Smooth muscle cell of the brain vasculature (primary cell): ENCODE measurements at regions not wholly inside any gene's neighbourhood (a gene's known extent, or its start where the extent isn't known, plus 50 kb on each side); places are given as distances from the start of the nearest gene placed in this dataset.

Experiments
- DNase-seq: peaks from one replicate; pipeline ENCODE4 v3.0.0-alpha.2; 2012; ENCODE audit warnings: low read depth, low spot score

DNA sequence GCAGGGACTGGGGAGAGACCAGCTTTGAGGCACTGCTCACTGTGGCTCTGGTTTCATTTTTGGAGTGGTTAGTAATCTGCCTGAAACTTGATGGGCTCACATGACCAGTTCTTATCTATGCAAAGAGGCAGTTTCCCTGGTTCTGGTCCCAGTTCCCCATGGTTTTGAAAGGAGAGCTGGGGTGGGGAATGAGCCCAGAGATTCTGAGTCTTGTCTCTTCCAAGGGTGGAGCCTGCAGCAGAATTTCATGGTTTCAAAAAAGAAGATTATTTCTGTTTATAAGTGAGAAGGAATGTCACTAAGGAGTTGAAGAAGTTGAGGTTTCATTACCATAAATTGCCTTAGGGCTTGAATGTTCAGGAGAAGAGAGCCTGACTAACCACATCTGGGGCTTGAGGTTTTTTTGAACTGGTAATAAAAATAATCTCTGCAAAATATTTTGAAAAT lies 190.2 kb upstream of the HABP2 start:
- no peak for DNase-seq

DNA sequence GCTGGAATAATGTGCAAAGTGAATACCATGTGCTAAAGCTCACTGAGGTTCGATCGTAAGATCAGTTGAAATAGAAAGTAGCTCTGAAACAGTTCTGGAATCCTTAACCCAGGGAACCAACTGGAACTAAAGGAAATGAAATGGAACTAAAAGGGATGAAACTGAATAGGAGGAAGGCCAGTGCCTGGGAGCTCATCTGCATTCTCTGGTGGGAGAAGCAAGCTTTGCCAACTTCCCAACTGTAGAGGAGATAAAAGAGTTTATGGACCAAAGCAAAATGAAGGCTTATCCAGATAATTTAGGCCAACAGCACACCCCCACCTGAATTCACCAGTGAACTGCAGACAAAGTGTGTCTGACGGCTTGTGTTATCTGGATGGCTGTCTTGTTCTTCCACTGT lies 188.6 kb upstream of the HABP2 start:
- DNase-seq, result no peak

DNA sequence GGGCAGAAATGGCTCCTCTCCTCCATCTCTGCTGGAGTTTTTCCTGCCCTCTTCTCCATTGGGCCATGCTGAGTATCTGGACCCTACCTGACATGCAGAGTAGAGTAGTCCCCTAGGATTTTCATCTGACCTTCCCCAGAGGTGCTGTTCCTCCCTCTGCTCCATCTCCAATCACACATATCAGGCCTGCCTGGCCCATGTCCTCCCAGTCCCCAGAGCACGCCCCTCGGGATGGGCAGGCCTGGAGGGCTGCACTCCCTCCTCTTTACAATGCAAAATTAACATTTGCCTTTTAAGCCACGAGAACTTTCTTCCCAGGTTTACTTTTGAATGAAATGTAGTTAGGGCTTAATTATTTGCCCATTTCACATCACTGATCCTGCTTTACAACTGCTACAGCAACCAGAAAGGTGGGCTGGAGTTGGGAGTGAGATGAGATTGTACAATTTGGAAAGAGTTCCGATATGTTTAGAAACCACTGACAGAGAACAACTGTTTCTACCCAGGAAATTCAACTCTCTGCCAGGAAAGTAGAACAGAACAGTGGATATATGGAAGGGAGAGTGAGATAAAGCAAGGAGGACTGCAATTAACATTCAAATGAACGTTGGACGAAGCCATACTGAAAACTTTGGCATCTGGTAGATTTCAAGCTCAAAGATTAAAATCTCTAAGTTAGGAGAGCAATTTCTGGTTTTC lies 184.0 kb upstream of the HABP2 start:
- DNase-seq, result no peak

DNA sequence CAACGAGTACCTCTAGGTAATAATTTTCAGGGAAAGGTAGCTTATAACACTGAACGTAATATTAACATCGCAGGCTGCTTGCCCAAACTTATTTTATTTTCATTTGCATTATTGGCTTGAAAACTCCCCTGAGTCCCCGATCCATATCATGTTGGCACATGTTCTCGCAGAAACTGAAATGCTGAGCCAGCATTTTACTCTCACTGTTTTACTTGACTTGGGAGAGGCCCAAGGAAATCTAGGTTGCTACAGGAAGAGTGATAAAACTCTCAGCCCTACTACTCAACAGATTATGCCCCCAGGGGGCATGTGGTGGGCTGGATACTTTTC lies 183.5 kb upstream of the HABP2 start:
- no peak for DNase-seq

DNA sequence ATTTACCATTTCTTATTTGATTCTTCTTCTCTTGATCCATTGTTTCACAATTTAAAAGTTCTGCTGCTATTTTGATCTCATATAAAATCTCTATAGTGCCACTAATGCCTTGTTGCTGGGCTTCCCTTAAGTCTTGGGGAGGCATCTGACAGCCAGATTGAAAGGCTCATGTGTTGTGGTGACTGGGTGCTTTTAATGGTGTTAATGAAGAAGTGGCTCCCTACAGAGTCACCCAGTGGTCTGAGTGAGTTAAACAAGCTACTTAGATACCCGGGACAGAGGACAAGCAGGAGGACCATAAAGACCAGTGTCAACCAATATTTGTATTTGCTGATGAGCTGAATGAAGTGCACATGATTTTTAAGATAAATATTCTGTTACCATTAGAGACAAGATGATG lies 176.4 kb upstream of the HABP2 start:
- DNase-seq, result no peak

DNA sequence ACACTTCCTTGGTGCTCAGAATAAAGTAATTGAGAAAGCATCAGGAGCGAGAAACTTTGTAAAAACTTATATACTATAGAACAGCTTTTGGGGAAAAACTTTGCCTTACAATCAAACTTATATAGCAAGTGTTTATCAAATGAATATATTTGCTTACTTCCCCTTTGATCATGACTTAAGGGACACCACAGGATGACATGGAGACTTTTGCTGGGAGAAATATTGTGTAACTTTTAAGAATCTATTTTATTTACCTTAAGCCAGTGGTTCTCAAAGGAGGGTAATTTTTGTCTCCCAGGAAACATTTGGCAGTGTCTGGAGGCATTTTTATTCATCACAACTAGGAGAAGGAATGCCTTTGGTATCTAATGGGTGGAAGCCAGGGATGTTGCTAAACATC lies 173.8 kb upstream of the HABP2 start:
- DNase-seq, result no peak

DNA sequence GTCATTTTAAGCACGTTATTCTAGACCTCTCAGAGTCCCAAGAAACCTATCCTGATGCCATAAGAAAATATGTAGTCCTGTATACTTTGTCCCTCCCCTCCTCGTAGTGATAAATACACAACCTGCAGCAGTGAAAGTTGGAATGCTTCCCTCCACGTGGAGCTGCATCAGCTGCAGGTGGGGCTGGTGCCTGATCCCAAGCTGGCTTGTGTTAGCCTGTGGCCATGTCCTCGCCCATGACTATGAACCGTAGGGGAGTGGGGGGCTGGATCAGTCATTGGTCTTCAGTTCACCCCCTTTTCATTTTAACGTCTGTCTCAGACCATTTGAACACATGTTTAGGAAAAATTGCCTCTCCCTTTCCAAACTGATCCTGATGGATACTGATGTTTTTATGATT lies 171.4 kb upstream of the HABP2 start:
- DNase-seq, result no peak

DNA sequence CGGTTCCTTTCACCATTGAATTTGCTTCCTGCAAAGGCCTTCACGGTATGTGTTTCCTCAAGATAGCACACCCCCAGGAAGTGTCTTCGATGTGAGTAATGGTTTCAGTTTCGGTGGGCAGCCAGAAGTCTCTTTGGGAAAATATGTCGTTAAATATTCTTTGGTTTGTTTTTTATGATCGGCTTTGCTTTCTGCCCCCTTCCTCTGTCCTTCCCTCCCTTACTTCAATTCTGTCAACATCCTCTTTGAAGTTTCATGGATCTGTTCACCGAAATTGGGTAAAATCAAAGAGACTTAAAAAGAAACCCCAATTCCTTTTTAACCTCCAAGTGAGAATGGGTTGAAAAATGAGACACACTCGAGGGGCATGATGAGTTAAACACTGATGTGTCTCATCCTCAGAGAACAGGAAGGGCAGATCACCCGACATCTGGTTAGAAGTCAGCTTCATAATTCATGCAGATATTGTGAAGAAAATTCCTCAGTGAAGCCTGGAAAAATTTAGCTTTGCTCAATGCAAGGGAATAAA lies 170.8 kb upstream of the HABP2 start:
- DNase-seq, result no peak

DNA sequence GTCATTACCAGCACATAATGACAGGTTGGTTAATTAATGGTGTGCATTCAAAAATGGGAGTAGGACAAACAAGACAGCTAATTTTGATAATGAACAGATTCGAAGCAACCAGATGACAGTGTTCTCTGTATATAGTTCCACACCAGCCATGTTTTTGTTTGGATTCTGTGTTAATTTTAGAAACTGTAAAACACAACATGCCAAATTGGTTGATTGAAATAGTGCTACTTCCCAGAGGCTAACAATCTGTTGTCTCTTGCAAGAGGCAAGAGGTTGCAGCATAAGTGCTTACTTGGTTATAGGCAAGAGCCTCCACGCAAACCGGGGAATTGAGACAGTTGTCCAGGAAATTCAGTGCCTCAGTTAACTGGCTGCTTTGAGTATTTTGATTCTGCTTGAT lies 170.2 kb upstream of the HABP2 start:
- no peak for DNase-seq

DNA sequence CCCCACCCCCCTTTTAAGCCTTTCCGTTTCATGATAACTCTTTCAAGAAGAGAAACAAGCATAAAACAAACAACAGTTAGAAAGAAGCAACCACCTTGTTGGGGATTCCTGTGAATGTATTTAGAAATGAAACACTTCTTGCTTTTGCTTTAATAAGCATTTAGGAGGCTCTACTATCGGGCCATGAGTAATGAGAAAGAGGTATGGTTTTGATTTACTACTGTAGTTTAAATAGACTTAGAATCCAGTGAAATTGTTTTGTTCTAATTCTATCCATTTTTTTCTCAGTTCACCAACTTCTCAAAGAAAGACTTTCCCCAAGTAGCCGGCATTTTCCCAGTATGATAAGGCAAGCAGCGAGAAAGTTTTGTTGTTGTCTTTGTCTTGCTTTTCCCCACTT lies 168.7 kb upstream of the HABP2 start:
- DNase-seq, result no peak

DNA sequence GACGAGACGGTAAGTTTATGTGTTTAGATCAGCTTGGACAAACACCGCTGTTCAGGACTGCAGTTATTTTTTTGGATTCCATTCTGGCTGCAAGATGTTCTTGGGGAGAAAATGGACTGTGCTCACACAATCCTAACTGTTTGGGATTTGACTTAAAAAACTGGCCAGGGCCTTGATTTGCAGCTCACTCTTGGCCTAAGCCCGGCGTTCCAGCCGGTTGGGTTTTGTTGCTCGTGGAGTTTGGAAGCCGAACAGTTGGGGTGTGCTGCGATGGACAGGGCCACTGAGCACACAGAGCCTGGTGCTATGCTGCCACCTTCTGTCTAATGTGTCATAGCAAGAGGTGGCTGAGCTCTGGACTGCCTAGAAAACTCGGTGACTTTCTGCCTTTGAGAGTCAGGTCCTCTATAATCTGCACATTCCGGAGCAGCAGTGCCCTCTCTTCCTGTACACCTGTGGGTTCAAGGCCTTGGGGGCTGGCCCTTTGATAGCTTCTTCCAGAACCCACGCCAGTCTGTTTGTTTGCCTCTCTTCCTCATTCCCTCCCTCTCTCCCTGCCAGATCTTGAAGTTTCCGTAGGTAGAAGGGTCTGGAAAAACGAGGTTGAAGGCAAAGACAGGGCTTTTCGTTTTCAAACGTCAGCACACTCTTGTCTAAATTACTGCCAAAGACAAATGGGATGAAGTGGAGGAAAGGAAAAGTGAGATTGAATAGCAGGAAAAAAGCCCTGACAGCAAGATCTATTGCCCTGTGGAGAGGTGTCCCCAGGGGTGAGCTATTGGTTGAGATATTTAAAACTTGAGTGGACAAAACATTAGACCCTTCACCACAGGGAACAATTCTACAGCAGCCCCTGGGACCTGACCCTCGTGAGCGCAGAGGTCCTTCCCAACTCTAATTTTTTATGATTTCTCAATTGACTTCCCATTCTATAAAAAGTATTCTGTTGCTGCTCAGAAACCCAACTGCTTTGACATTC lies 167.5 kb upstream of the HABP2 start:
- peak; percentile 79 for DNase-seq

DNA sequence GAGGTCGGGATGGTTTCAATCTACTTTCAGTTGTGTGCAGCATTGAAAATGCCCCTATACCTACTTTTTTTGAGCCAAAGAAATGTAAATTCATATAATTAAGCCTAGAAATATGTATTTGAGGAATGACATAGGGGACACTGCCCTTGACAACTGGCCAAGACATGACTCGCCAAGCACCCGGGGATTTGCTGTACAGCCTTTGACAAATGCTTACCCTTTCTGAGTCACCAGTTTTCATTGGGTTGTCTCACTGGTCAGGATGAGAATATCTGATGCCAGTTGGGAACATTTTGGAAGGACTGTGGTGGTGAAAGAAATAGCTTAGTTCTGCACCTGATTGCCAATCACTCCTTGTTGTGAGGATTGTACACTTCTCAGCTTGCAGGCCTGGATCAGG lies 166.8 kb upstream of the HABP2 start:
- DNase-seq, result no peak

DNA sequence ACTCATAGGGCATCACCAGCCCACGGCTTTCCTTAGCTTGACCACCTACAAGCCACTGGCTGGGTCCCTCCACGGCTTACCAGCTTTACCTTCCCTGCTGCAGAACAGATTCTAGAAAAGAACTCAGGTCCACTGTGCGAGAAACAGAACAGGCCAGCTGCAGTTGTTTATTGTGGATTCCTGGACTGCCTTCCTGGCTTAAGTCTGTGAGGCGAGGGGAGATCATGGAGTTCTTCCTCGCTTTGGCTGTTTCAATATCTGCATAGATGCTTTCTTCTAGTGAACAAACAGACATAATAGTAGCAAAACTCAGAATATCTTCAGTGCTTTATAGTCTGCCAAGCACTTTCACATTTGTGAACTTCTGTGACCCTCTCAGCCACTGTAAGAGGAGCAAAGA lies 162.9 kb upstream of the HABP2 start:
- DNase-seq, result no peak

DNA sequence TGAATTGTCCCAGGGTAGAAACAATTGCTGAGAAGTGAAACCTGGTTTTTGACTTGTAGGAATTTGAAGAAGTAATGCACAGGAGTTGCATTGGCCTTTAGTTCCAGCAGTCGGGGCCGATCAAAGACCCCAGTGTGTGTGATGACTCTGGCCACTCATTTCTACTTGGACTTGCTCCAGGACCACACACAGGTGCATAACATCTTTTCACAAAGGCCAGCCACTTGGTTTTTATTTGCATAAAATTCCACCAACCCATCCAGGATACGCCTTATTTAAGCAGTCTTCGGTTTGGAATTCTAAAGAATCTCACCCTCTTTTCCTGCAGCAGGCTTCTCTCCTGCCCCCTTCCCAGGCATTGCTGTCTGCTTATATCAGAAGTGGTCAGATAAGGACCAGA lies 162.0 kb upstream of the HABP2 start:
- DNase-seq, result no peak

DNA sequence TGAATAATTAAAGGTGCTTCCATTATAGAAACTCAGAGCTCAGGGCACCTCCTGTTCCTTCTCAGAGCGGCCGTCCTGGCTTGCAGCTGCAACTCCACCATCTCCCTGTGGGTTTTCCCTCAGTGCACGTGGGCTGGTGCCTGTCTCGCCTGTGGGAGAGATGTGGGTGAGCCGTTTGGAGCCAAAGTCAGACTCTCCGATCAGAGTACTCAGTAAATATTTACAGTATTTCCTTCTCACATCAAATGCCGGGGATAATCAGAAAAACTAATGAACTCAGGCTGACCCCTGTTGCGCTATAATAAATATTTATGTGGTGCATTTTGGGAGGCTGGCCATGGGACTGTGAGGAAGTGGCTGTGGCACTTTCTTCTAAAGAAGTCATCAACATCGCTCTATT lies 155.8 kb upstream of the HABP2 start:
- no peak for DNase-seq

DNA sequence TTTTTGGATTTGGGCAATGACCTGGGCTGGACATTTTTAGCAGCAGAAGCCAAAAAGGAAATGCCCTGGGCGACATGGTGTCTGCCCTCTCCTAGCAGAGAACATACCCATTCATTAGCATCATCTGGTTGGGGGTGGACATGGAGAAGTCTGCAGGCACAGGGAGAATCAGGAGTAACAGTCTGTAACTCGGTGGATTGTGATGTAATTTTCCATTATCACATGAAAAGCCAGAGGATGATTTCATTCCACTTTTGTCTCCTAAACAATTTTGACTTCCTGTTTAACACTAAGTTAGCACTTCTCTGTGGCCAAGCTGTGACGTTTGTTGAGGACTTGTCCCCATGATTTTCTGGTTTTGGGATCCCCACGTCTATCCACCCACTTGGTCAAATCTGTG lies 153.8 kb upstream of the HABP2 start:
- no peak for DNase-seq

DNA sequence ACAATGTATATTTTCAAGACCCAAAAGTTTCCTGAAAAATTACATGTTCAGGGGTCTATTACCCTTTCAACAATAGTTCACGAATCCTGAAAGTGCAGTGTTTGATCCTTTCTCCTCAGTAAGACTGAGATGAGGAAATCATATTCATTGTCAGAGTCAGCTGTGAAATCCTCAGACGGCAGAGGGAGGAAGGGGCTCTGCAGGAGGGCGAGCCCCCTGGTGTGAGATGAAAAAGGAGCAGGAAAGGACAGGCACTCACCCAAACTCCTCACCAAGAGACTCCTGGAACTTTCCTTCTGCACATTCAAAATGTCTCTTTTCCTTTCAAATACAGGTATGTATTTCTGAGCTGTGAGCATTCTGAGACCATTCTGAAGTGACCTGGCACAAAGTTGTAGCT lies 150.3 kb upstream of the HABP2 start:
- no peak for DNase-seq

DNA sequence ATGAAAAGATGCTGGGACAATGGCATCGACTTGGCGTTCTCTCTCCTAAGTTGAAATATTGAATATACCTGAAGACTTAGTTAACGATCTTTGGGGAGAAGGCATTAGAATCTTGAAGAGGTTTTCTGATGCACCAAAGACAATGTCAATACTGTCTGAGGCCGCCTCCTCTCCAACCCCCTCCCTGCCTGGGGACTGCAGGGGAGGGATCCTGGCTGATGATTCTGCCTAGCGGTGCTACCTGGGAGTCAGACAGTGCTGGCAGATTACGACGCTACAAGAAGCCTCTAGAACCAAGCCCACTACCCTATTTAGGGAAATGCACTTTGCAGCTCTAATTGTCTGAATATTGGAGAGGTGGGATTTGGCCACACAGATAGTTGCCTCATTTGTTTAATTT lies 145.6 kb upstream of the HABP2 start:
- DNase-seq, result no peak

DNA sequence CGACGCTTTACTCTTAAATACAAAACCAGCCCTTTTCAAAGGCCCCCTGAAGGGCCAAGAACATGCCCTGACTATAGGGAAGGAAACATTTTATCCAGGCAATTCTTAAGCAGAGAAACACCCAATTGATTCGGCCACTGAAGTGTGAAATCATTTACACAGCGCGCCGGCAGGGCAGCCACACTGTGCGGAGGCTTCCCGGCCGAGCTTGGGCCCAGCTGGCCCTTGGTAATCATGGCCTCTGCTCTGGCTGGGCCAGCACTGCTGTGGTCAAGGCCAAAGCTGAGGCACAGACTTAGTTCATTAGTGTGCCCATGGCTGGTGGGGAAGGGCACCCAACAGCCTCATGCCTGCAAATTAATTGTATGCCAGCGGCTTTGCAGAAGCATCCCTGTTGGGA lies 143.7 kb upstream of the HABP2 start:
- DNase-seq, result no peak

DNA sequence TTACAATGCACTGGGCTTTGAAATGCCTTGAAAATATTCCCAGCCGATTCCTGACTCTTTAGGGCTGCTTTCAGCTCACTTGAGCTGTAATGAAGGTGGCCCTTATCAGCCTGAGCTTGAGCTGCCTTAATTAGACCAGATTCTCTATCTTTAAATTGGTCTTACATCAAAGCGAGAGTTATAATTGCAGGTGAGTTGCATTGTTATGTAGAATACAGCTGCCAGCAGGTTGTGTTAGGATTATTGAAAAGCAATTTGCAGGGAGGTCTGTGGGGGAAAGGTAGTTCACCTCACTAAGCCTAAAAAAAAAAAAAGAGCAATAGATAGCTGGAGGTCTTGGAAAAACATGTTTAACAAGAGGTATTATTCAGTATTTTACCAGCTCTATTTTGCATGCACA lies 142.2 kb upstream of the HABP2 start:
- no peak for DNase-seq

DNA sequence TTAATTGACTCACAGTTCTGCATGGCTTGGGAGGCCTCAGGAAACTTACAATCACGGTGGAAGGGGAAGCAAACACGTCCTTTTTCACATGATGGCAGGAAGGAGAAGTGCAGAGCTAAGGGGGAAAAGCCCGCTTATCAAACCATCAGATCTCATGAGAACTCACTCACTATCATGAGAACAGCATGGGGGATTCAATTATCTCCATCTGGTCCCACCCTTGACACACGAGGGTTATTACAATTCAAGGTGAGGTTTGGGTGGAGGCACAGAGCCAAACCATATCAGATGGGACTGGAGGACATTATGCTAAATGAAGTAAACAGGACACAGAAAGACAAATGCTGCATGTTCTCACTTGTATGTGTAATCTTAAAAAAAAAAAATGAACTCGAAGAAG lies 141.4 kb upstream of the HABP2 start:
- DNase-seq, result no peak

DNA sequence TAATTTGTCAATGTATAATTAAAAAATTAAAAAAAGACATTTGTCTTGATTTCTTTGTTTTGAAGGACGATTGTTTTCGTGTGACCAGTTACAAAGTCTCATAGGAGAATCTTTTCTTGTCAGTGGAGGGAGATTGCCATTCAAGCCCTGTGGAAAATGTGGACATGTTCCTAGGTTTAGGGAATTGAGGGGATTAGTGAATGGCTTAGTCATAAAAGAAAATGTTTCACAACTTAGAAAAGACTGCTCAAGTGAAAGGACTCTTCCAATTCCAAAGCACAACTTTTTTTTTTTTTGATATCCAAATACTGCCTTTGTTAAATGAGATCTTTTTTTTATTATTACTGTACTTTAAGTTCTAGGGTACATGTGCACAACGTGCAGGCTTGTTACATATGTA lies 140.7 kb upstream of the HABP2 start:
- no peak for DNase-seq

DNA sequence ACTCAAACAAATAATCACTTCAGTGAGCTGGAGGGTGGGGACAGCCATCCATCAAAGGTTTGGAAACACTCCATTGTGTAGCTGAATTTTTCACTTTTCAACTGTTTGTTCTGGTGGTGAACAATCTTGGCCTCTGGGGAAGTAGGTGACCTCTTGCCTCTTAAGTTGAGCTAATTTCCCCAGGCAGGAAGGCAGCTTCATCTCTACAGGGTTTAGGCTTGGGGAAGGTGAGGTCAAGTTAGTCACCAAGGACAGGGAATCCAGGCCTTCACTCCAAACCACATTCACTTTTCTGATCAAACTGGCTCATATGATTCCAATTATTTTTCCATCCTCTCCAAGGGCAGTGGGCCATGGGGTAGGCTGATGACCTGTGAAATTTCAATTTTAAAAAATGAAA lies 138.3 kb upstream of the HABP2 start:
- DNase-seq, result no peak
